GM13977 (cell line): ENCODE measurements at regions not wholly inside any gene's neighbourhood (a gene's known extent, or its start where the extent isn't known, plus 50 kb on each side); places are given as distances from the start of the nearest gene placed in this dataset.

Source experiments
- DNase-seq: peaks from one replicate; pipeline ENCODE4 v3.0.0; 2012; ENCODE audit warnings: low spot score
- CTCF ChIP-seq: IDR thresholded peaks from 2 replicates; pipeline ENCODE4 v1.5.1; 2012; ENCODE audit warnings: mild to moderate bottlenecking, control low read depth; ENCODE audit not compliant: insufficient read depth; ENCODE audit errors: extremely low read depth, missing control alignments
- in situ Hi-C: fragments of 300-500 bp; cut with MboI; formaldehyde crosslinking; loops from one replicate; pipeline ENCODE4 v1.12.0; 2022; ENCODE audit warnings: low sequenced_read_pairs, low pct_unique_long_range_greater_than_20kb, mixed read lengths, inconsistent platforms; ENCODE audit not compliant: unreplicated experiment

DNA sequence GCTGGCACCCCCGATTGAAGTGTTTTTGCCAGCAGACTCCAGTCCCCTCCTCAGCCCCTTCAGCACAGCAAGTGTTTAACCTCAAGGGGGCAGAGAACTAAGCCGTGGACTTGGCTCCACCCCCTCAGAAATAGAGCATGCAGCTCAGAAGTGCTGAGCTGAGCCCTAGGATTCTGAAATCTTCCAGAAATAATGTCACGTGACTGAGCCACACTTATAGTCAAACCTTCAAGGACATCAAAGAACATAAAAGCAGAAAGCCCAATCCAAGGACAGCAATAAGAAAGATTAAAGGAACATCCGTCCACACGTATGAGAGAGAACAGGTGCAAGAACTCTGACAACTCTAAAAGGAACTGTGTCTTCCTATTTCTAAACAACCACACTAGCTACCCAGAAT is 317.7 kb upstream of the LRFN5 start:
- TF ChIP-seq CTCF, result no peak
- in situ Hi-C loops, result no loop called here
- no peak for DNase-seq

DNA sequence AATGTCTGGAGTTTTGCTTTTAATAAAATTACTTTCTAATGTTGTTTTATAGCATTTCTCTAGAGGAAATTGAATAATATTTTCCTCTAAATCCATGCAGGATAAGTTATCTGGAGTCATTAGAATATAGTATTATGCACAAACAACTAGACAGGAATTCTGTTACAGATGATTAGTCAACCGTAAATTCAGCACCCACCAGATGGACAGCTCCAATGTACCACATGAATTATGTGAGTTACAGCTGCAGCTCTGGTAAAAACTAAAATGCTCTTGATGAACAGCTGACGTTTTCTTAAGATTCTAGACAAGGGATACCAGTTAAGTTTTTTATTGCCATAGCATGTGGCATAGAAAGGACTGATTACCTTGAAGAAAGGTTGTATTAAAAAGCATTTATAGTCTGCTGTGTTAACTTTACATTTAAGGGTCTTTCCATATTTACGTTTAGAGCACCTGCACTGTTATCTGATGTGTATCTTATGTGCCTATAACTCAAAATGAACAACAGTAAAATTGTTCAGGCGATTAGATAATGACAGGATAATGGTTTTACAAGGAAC is 321.4 kb upstream of the LRFN5 start:
- DNase-seq, result no peak
- no peak for TF ChIP-seq CTCF
- in situ Hi-C loops, result no loop called here

DNA sequence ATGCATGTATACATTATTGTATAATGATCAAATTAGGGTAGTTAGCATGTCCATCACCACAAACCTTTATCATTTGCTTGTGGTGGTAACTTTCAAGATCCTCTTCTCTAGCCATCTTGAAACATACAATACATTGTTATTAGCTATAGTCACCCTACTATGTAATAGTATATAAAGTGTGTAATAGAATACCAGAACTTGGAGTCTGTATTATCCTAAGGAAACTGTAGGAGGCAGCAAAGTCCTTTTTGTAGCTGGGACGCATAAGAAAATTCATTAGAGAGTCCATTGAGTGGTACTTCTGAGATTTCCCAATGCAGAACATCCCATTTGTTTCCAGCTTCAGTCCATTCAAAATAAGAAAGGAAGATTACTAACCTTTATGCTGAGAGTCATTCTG is 325.9 kb upstream of the LRFN5 start:
- TF ChIP-seq CTCF, result no peak
- in situ Hi-C loops, result no loop called here
- DNase-seq, result no peak

DNA sequence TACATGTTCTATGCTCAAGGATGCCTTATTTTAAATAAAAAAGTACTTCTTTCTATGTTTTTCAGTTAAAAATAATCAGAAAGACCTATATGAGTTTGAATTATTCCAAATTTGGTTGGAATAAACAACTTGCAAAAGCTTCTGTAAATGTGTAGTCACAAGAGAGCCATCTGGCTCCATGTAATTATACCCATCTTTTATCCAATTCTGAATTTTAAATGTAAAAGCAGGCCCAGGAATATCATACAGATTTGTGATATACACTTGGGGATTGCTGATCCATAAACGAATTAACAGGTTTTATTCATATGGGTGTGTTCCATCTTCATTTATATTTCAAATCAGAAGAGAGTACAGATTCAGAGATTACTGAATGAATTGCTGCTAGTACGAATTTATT is 329.2 kb upstream of the LRFN5 start:
- TF ChIP-seq CTCF, result no peak
- in situ Hi-C loops, result no loop called here
- DNase-seq, result no peak

DNA sequence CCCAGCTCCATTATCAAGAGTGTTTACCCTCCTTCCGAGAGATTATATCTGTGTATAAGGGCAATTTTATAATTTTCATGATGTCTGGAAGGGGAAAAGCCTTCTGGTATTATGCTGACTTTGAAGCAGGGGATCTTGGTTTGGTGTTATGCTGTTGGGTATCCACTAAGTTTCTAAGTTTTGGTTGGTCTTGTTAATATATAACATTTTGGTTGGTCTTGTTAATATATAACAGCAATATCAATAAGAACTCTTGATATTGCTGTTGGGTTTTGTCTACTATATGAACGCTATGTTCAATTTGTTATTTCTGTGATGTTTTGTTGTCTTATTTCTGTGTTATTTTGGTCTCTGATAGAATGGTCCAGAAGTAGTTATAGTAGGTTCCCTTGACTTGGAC is 349.2 kb upstream of the LRFN5 start:
- in situ Hi-C loops, result no loop called here
- DNase-seq, result no peak
- no peak for TF ChIP-seq CTCF

GRCh38 chr14:41235466-41235865 is 371.2 kb upstream of the LRFN5 start:
- in situ Hi-C loops, result no loop called here
- TF ChIP-seq CTCF, result no peak
- no peak for DNase-seq

DNA sequence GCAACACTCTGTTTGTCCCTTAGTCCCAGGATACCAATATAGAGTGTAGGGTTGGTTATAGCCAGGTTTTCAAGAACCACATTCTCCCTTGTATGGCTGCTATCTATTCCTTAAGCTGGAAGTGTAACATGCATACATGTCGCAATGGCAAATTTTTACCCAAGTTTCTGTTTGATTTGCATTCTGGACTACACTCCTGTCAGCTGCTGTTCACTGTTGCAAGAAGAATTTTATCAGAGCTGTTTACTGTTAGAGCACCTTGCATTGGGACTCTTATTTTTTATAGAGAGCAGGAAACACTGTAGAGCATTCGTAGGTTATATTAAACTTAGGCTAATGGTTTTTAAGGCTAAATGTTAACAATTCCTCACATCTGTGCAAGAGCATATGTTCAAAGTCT is 376.0 kb upstream of the LRFN5 start:
- in situ Hi-C loops, result no loop called here
- no peak for TF ChIP-seq CTCF
- no peak for DNase-seq
